H9 (cell line): ENCODE measurements at regions not wholly inside any gene's neighbourhood (a gene's known extent, or its start where the extent isn't known, plus 50 kb on each side); places are given as distances from the start of the nearest gene placed in this dataset.

Experiments
- DNase-seq: peaks from one replicate; pipeline ENCODE4 v3.0.0-alpha.2; 2017
- H2AFZ ChIP-seq: one replicate; pipeline ENCODE4 v1.6.1; 2013; ENCODE audit warnings: mild to moderate bottlenecking, low read length, control low read depth, moderate library complexity
- H2AK5ac ChIP-seq: 2 replicates; pipeline ENCODE4 v1.6.1; 2013; ENCODE audit warnings: low read length, control low read depth, mixed read lengths; ENCODE audit not compliant: insufficient read length
- H2BK120ac ChIP-seq: one replicate; pipeline ENCODE4 v1.6.1; 2013; ENCODE audit warnings: low read depth, mild to moderate bottlenecking, low read length, control low read depth, inconsistent platforms; ENCODE audit not compliant: poor library complexity, severe bottlenecking
- H2BK12ac ChIP-seq: 2 replicates; pipeline ENCODE4 v1.6.1; 2013; ENCODE audit warnings: low read length, control low read depth, mixed read lengths, low read depth; ENCODE audit not compliant: insufficient read length
- H2BK15ac ChIP-seq: 2 replicates; pipeline ENCODE4 v1.6.1; 2013; ENCODE audit warnings: low read depth, low read length, control low read depth
- H2BK20ac ChIP-seq: one replicate; pipeline ENCODE4 v1.6.1; 2013; ENCODE audit warnings: low read depth, mild to moderate bottlenecking, low read length, control low read depth, inconsistent platforms; ENCODE audit not compliant: poor library complexity, severe bottlenecking
- H2BK5ac ChIP-seq: 2 replicates; pipeline ENCODE4 v1.6.1; 2013; ENCODE audit warnings: low read length, control low read depth, mixed read lengths; ENCODE audit not compliant: insufficient read length
- H3K14ac ChIP-seq: 2 replicates; pipeline ENCODE4 v1.6.1; 2013; ENCODE audit warnings: low read length, control low read depth; ENCODE audit not compliant: insufficient read depth
- H3K18ac ChIP-seq: 2 replicates; pipeline ENCODE4 v1.6.1; 2013; ENCODE audit warnings: low read depth, mild to moderate bottlenecking, mixed read lengths, low read length, control low read depth; ENCODE audit not compliant: insufficient read length
- H3K23ac ChIP-seq: 2 replicates; pipeline ENCODE4 v1.6.1; 2013; ENCODE audit warnings: low read length, control low read depth, mixed read lengths, low read depth; ENCODE audit not compliant: insufficient read length
- H3K23me2 ChIP-seq: 2 replicates; pipeline ENCODE4 v1.6.1; 2013; ENCODE audit warnings: low read depth, mild to moderate bottlenecking, mixed read lengths, low read length, control low read depth; ENCODE audit not compliant: insufficient read length, poor library complexity, severe bottlenecking
- H3K27ac ChIP-seq: 2 replicates; pipeline ENCODE4 v1.5.1; 2013; ENCODE audit warnings: low read length, control low read depth, mixed read lengths, low read depth; ENCODE audit not compliant: insufficient read length
- H3K27me3 ChIP-seq: 2 replicates; pipeline ENCODE4 v1.6.1; 2013; ENCODE audit warnings: low read length, control low read depth, inconsistent platforms; ENCODE audit not compliant: insufficient read depth
- H3K4ac ChIP-seq: 2 replicates; pipeline ENCODE4 v1.6.1; 2013; ENCODE audit warnings: low read depth, mild to moderate bottlenecking, control low read depth, inconsistent platforms, low read length, moderate library complexity
- H3K4me1 ChIP-seq: 2 replicates; pipeline ENCODE4 v1.6.1; 2013; ENCODE audit warnings: low read length, control low read depth, inconsistent platforms; ENCODE audit not compliant: insufficient read depth
- H3K4me2 ChIP-seq: 2 replicates; pipeline ENCODE4 v1.6.1; 2013; ENCODE audit warnings: low read length, control low read depth, mixed read lengths; ENCODE audit not compliant: insufficient read length, insufficient read depth
- H3K56ac ChIP-seq: 2 replicates; pipeline ENCODE4 v1.6.1; 2013; ENCODE audit warnings: low read depth, mild to moderate bottlenecking, mixed read lengths, low read length, control low read depth; ENCODE audit not compliant: insufficient read length
- H3K79me1 ChIP-seq: 2 replicates; pipeline ENCODE4 v1.6.1; 2013; ENCODE audit warnings: low read depth, mild to moderate bottlenecking, moderate library complexity, low read length, control low read depth, inconsistent platforms; ENCODE audit not compliant: insufficient read depth, poor library complexity, severe bottlenecking
- H3K79me2 ChIP-seq: 2 replicates; pipeline ENCODE4 v1.6.1; 2013; ENCODE audit warnings: low read length, control low read depth, inconsistent platforms; ENCODE audit not compliant: insufficient read depth
- H3K9ac ChIP-seq: 2 replicates; pipeline ENCODE4 v1.6.1; 2013; ENCODE audit warnings: low read length, control low read depth, mixed read lengths; ENCODE audit not compliant: insufficient read length; ENCODE audit errors: extremely low read depth
- H3K9me3 ChIP-seq: one replicate; pipeline ENCODE4 v1.6.1; 2013; ENCODE audit warnings: low read depth, low read length, inconsistent platforms; ENCODE audit not compliant: control insufficient read depth
- H3T11ph ChIP-seq: one replicate; pipeline ENCODE4 v1.6.1; 2013; ENCODE audit warnings: mild to moderate bottlenecking, low read length, control low read depth, inconsistent platforms
- H4K20me1 ChIP-seq: one replicate; pipeline ENCODE4 v1.6.1; 2013; ENCODE audit not compliant: control insufficient read depth, insufficient read length, insufficient read depth
- H4K5ac ChIP-seq: 2 replicates; pipeline ENCODE4 v1.6.1; 2013; ENCODE audit warnings: low read depth, mild to moderate bottlenecking, mixed read lengths, low read length, control low read depth; ENCODE audit not compliant: insufficient read length
- H4K8ac ChIP-seq: replicated peaks from 2 replicates; pipeline ENCODE4 v1.6.1; 2013; ENCODE audit warnings: low read length, control low read depth, mixed read lengths, low read depth; ENCODE audit not compliant: insufficient read length
- H4K91ac ChIP-seq: 2 replicates; pipeline ENCODE4 v1.6.1; 2013; ENCODE audit warnings: low read depth, mild to moderate bottlenecking, moderate library complexity, mixed read lengths, low read length, control low read depth; ENCODE audit not compliant: insufficient read length
- H3K27ac Mint-ChIP-seq, 3 experiments: 2 replicates in 2 of 3; 3 replicates in 1 of 3; pipeline ENCODE4 v1.8.0; 2020 to 2021; ENCODE audit warnings: mixed read lengths in 3 of 3, mild to moderate bottlenecking in 1 of 3, moderate library complexity in 1 of 3
- H3K27me3 Mint-ChIP-seq: 2 replicates; pipeline ENCODE4 v1.8.0; 2021; ENCODE audit warnings: low read depth, mild to moderate bottlenecking, moderate library complexity, mixed read lengths
- H3K36me3 Mint-ChIP-seq, 3 experiments: 2 replicates in 2 of 3; 3 replicates in 1 of 3; pipeline ENCODE4 v1.8.0; 2020 to 2021; ENCODE audit warnings: low read depth in 3 of 3, mixed read lengths in 3 of 3; ENCODE audit not compliant: insufficient read depth in 1 of 3
- H3K4me1 Mint-ChIP-seq, 2 experiments: 2 replicates each; pipeline ENCODE4 v1.8.0; 2020; ENCODE audit warnings: mixed read lengths in 2 of 2
- H3K4me3 Mint-ChIP-seq, 2 experiments: 2 replicates in 1 of 2; 3 replicates in 1 of 2; pipeline ENCODE4 v1.8.0; 2020 to 2021; ENCODE audit warnings: mild to moderate bottlenecking in 2 of 2, mixed read lengths in 2 of 2, moderate library complexity in 1 of 2
- H3K9me3 Mint-ChIP-seq, 2 experiments: 2 replicates in 1 of 2; 3 replicates in 1 of 2; pipeline ENCODE4 v1.8.0; 2020; ENCODE audit warnings: mild to moderate bottlenecking in 2 of 2, mixed read lengths in 2 of 2, moderate library complexity in 1 of 2
- WGBS: extraction: QIAGEN DNeasy Blood & Tissue Kit; methylation state at CpG from one replicate; pipeline ENCODE4 v1.1.7; 2013; ENCODE audit warnings: missing lambda C conversion rate, low lambda C conversion rate, mixed read lengths; ENCODE audit not compliant: insufficient read length; ENCODE audit errors: extremely low coverage; 5-methylcytosine and 5-hydroxymethylcytosine counted together
- TF ChIP-seq, protein P1 (sequence below): fragments of 200-600 bp; sonication (generic); conservative IDR thresholded peaks from 3 replicates; pipeline ENCODE4 v1.8.0; 2021; ENCODE audit warnings: antibody characterized with exemption, mild to moderate bottlenecking

GRCh38 chr16:75909746-75910145 lies 183.5 kb upstream of the CPHXL start:
- no peak for DNase-seq
- no peak overlapping the region for H2AFZ ChIP-seq
- Mint-ChIP-seq H3K27ac (no peak overlapping the region), H3K9me3 (no peaks in the 10 kb centered on the region; a peak in 1 of 5 replicates), H3K4me1 (peaks cover 8% of the 10 kb centered on the region in 2 experiments), H3K36me3 (no peaks in the 10 kb centered on the region), H3K27me3 (peaks cover 70% of the 10 kb centered on the region), H3K4me3 (no peak overlapping the region)
- TF ChIP-seq, protein P1, sequence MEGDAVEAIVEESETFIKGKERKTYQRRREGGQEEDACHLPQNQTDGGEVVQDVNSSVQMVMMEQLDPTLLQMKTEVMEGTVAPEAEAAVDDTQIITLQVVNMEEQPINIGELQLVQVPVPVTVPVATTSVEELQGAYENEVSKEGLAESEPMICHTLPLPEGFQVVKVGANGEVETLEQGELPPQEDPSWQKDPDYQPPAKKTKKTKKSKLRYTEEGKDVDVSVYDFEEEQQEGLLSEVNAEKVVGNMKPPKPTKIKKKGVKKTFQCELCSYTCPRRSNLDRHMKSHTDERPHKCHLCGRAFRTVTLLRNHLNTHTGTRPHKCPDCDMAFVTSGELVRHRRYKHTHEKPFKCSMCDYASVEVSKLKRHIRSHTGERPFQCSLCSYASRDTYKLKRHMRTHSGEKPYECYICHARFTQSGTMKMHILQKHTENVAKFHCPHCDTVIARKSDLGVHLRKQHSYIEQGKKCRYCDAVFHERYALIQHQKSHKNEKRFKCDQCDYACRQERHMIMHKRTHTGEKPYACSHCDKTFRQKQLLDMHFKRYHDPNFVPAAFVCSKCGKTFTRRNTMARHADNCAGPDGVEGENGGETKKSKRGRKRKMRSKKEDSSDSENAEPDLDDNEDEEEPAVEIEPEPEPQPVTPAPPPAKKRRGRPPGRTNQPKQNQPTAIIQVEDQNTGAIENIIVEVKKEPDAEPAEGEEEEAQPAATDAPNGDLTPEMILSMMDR = no peak
- H3K23ac ChIP-seq = no peak overlapping the region
- no peaks in the 10 kb centered on the region for H3K79me1 ChIP-seq
- no peak overlapping the region for H4K8ac ChIP-seq
- H2BK12ac ChIP-seq = no peak overlapping the region
- no peak overlapping the region for H2BK15ac ChIP-seq
- no CpG with 5 or more reads among the region's 2 CpGs for WGBS
- H2BK5ac ChIP-seq = no peak overlapping the region
- no peak overlapping the region for H3K9ac ChIP-seq
- H4K20me1 ChIP-seq = no peaks in the 10 kb centered on the region
- no peak overlapping the region for H3K4me2 ChIP-seq
- peaks cover 3% of the 10 kb centered on the region; the same call in 1 of the 2 replicates for H3K4me1 ChIP-seq
- H2BK20ac ChIP-seq = no peak overlapping the region
- H3K4ac ChIP-seq = no peak overlapping the region
- no peak overlapping the region for H2AK5ac ChIP-seq
- H3K23me2 ChIP-seq = no peaks in the 10 kb centered on the region
- H3T11ph ChIP-seq = no peak overlapping the region
- H3K79me2 ChIP-seq = no peaks in the 10 kb centered on the region
- H4K5ac ChIP-seq = no peak overlapping the region
- no peak overlapping the region for H3K56ac ChIP-seq
- H3K9me3 ChIP-seq = no peaks in the 10 kb centered on the region
- H2BK120ac ChIP-seq = no peak overlapping the region
- H4K91ac ChIP-seq = no peak overlapping the region
- H3K18ac ChIP-seq = no peak overlapping the region
- no peak overlapping the region for H3K14ac ChIP-seq
- H3K27me3 ChIP-seq = no peaks in the 10 kb centered on the region
- H3K27ac ChIP-seq = no peak overlapping the region
